GM10248 (cell line): ENCODE measurements at regions not wholly inside any gene's neighbourhood (a gene's known extent, or its start where the extent isn't known, plus 50 kb on each side); places are given as distances from the start of the nearest gene placed in this dataset.

Experiments
- CTCF ChIA-PET: fragments of 300-600 bp; sonication (Branson Sonifier 250); formaldehyde crosslinking; extraction: SDS; loops from one replicate; lab custom pipeline; 2021; ENCODE audit warnings: antibody characterized with exemption; lab: Yijun Ruan, JAX
- POLR2A ChIA-PET: fragments of 350-650 bp; sonication (Branson Sonifier 250); formaldehyde crosslinking; extraction: SDS; loops from one replicate; lab custom pipeline; 2020; ENCODE audit warnings: antibody characterized with exemption; lab: Yijun Ruan, JAX
- DNase-seq: peaks from one replicate; pipeline ENCODE4 v3.0.0; 2012; ENCODE audit errors: extremely low spot score
- TF ChIP-seq, protein P1 (sequence below): IDR thresholded peaks from 2 replicates; pipeline ENCODE4 v1.5.1; 2012; ENCODE audit warnings: mild to moderate bottlenecking, low read depth; ENCODE audit errors: extremely low read depth, missing control alignments, control extremely low read depth

GRCh38 chr11:45384016-45384415, 97.9 kb upstream of the SYT13 start:
- ChIA-PET CTCF (interaction anchor here (3.4 kb wide), 1 partner anchor 12 kb away, joined by 18 read pairs; no protein-coding TSS in a partner anchor), POLR2A (no interaction called here)
- TF ChIP-seq, protein P1, sequence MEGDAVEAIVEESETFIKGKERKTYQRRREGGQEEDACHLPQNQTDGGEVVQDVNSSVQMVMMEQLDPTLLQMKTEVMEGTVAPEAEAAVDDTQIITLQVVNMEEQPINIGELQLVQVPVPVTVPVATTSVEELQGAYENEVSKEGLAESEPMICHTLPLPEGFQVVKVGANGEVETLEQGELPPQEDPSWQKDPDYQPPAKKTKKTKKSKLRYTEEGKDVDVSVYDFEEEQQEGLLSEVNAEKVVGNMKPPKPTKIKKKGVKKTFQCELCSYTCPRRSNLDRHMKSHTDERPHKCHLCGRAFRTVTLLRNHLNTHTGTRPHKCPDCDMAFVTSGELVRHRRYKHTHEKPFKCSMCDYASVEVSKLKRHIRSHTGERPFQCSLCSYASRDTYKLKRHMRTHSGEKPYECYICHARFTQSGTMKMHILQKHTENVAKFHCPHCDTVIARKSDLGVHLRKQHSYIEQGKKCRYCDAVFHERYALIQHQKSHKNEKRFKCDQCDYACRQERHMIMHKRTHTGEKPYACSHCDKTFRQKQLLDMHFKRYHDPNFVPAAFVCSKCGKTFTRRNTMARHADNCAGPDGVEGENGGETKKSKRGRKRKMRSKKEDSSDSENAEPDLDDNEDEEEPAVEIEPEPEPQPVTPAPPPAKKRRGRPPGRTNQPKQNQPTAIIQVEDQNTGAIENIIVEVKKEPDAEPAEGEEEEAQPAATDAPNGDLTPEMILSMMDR, result no peak
- DNase-seq, result no peak

- CTCF ChIA-PET, result interaction anchor here (3.4 kb wide), 1 partner anchor 12 kb away, joined by 18 read pairs; no protein-coding TSS in a partner anchor
- DNase-seq, result no peak
- POLR2A ChIA-PET, result no interaction called here
- TF ChIP-seq, protein P1, result no peak
Observed at GRCh38 chr11:45383224-45383623, 97.1 kb upstream of the SYT13 start.

- POLR2A ChIA-PET, result no interaction called here
- CTCF ChIA-PET, result interaction anchor here (3.3 to 3.4 kb wide), 2 partner anchors 11 kb away, joined by 14 to 18 read pairs; no protein-coding TSS in a partner anchor
- no peak for DNase-seq
- TF ChIP-seq, protein P1, result no peak
Observed at GRCh38 chr11:45382133-45382878, 96.2 kb upstream of the SYT13 start.

- DNase-seq, result no peak
- TF ChIP-seq, protein P1, result no peak
- ChIA-PET POLR2A (no interaction called here), CTCF (interaction anchor here (3.3 kb wide), 1 partner anchor 8 kb away, joined by 14 read pairs; no protein-coding TSS in a partner anchor)
Observed at GRCh38 chr11:45379162-45379863, 93.2 kb upstream of the SYT13 start.

- CTCF ChIA-PET, result no interaction called here
- POLR2A ChIA-PET, result no interaction called here
Observed at GRCh38 chr11:45378516-45378915, 92.4 kb upstream of the SYT13 start.

GRCh38 chr11:45374653-45375059, 88.5 kb upstream of the SYT13 start:
- CTCF ChIA-PET, result interaction anchor here (1.0 to 1.5 kb wide), 4 partner anchors 13 to 397 kb away, joined by 3 to 6 read pairs (median 4); no protein-coding TSS in a partner anchor
- TF ChIP-seq, protein P1, result no peak

More at GRCh38 chr11:45378516-45378915, 92.4 kb upstream of the SYT13 start:
- DNase-seq, result no peak
- TF ChIP-seq, protein P1, result no peak

More at GRCh38 chr11:45374653-45375059, 88.5 kb upstream of the SYT13 start:
- POLR2A ChIA-PET, result interaction anchor here (0.6 kb wide), 1 partner anchor 297 kb away, joined by 3 read pairs; no protein-coding TSS in a partner anchor
- DNase-seq, result no peak
